HEK293 (cell line): ENCODE measurements at regions not wholly inside any gene's neighbourhood (a gene's known extent, or its start where the extent isn't known, plus 50 kb on each side); places are given as distances from the start of the nearest gene placed in this dataset.

Experiments used
- ZNF19 ChIP-seq: fragments of 450-650 bp; formaldehyde crosslinking; IDR thresholded peaks from 2 replicates; pipeline ENCODE4; 2016; ENCODE audit warnings: missing biosample characterization, missing genetic modification characterization, low read depth
- TF ChIP-seq, protein P1 (sequence below): fragments of 450-650 bp; formaldehyde crosslinking; IDR thresholded peaks from 2 replicates; pipeline ENCODE4 v1.5.1; 2016; ENCODE audit warnings: missing biosample characterization, missing genetic modification characterization

DNA sequence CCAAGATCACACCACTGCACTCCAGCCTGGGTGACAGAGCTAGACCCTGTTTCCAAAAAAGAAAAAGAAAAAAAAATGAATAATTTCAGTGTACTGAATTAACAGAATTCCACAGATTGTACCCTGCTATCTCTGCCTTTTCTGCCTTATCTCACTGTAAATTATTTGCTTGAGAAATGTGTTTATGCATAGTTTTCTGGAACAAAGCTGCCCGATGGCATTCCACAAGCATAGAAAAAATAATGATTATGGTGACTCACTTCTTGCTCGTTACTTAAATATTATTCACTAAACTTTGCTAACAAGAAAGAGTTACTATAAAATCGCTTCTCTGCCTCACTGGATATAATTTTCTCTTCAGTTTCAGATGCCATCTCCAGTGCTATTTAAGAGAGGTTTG lies 88.7 kb upstream of the FAM169A start:
- TF ChIP-seq, protein P1, sequence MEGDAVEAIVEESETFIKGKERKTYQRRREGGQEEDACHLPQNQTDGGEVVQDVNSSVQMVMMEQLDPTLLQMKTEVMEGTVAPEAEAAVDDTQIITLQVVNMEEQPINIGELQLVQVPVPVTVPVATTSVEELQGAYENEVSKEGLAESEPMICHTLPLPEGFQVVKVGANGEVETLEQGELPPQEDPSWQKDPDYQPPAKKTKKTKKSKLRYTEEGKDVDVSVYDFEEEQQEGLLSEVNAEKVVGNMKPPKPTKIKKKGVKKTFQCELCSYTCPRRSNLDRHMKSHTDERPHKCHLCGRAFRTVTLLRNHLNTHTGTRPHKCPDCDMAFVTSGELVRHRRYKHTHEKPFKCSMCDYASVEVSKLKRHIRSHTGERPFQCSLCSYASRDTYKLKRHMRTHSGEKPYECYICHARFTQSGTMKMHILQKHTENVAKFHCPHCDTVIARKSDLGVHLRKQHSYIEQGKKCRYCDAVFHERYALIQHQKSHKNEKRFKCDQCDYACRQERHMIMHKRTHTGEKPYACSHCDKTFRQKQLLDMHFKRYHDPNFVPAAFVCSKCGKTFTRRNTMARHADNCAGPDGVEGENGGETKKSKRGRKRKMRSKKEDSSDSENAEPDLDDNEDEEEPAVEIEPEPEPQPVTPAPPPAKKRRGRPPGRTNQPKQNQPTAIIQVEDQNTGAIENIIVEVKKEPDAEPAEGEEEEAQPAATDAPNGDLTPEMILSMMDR (tag by site-specific recombination): no peak
- TF ChIP-seq ZNF19 (tag by site-specific recombination): no peak
